H1 (cell line): ENCODE measurements at regions not wholly inside any gene's neighbourhood (a gene's known extent, or its start where the extent isn't known, plus 50 kb on each side); places are given as distances from the start of the nearest gene placed in this dataset.

ENCODE experiments used
- CTCF ChIA-PET: fragments of 300-600 bp; sonication (Branson Sonifier 250); formaldehyde crosslinking; loops from one replicate; lab custom pipeline; 2021; ENCODE audit not compliant: partially characterized antibody; lab: Charles Lee
- POLR2A ChIA-PET: fragments of 300-600 bp; sonication (Branson Sonifier 250); formaldehyde crosslinking; loops from one replicate; lab custom pipeline; 2021; ENCODE audit warnings: inconsistent platforms; ENCODE audit not compliant: partially characterized antibody; lab: Charles Lee
- DNase-seq, 2 experiments: peaks; one replicate each; pipeline versions ENCODE4 v3.0.0 to v3.0.0-alpha.2; 2010 to 2022; ENCODE audit warnings: low spot score in 2 of 2, low read depth in 1 of 2, mixed read lengths in 1 of 2
- FAIRE-seq: peaks from 2 replicates; lab custom pipeline; 2011; peaks lifted over from hg19 to GRCh38; lab: Jason Lieb, UNC
- H2AFZ ChIP-seq: 2 replicates; pipeline ENCODE4 v1.8.1; 2012; ENCODE audit warnings: low read length, inconsistent platforms
- H2AK5ac ChIP-seq: 2 replicates; pipeline ENCODE4 v1.6.1; 2013; ENCODE audit warnings: low read depth, low read length
- H2BK120ac ChIP-seq: replicated peaks from 2 replicates; pipeline ENCODE3; 2013; ENCODE audit warnings: low read depth, low read length, inconsistent platforms
- H2BK12ac ChIP-seq: 2 replicates; pipeline ENCODE4 v1.6.1; 2013; ENCODE audit warnings: low read depth, low read length
- H2BK15ac ChIP-seq: 2 replicates; pipeline ENCODE4 v1.6.1; 2013; ENCODE audit warnings: low read length
- H2BK20ac ChIP-seq: 2 replicates; pipeline ENCODE4 v1.6.1; 2013; ENCODE audit warnings: low read length
- H2BK5ac ChIP-seq: 2 replicates; pipeline ENCODE4 v1.6.1; 2013; ENCODE audit warnings: low read depth, low read length
- H3K14ac ChIP-seq: 2 replicates; pipeline ENCODE4 v1.6.1; 2013; ENCODE audit warnings: inconsistent platforms; ENCODE audit not compliant: insufficient read length
- H3K18ac ChIP-seq: 2 replicates; pipeline ENCODE4 v1.6.1; 2013; ENCODE audit warnings: low read length; ENCODE audit errors: extremely low read depth
- H3K23ac ChIP-seq: 2 replicates; pipeline ENCODE4 v1.6.1; 2013; ENCODE audit warnings: inconsistent platforms; ENCODE audit not compliant: insufficient read length
- H3K23me2 ChIP-seq: 2 replicates; pipeline ENCODE4 v1.6.1; 2013; ENCODE audit warnings: low read depth, low read length
- H3K27ac ChIP-seq: 2 replicates; pipeline ENCODE4 v1.6.1; 2011; ENCODE audit warnings: low read depth, low read length, inconsistent platforms
- H3K27me3 ChIP-seq, 4 experiments: replicated peaks in 1 of 4; 1 replicate in 1 of 4; 2 replicates in 3 of 4; pipeline versions ENCODE4 v1.6.1 to v1.8.1; 2011 to 2013; ENCODE audit warnings: low read length in 3 of 4, mild to moderate bottlenecking in 3 of 4, inconsistent platforms in 2 of 4, mixed read lengths in 2 of 4, moderate library complexity in 1 of 4; ENCODE audit not compliant: control insufficient read depth in 3 of 4, insufficient read depth in 3 of 4; ENCODE audit errors: extremely low read depth in 1 of 4
- H3K36me3 ChIP-seq, 4 experiments: 2 replicates each; pipeline versions ENCODE4 v1.6.1 to v1.8.1; 2011 to 2013; ENCODE audit warnings: mild to moderate bottlenecking in 4 of 4, low read length in 3 of 4, moderate library complexity in 2 of 4, control low read depth in 1 of 4, inconsistent platforms in 1 of 4; ENCODE audit not compliant: insufficient read depth in 4 of 4, control insufficient read depth in 2 of 4
- H3K4ac ChIP-seq: replicated peaks from 2 replicates; pipeline ENCODE3; 2013; ENCODE audit warnings: low read length, low read depth, mixed read lengths, inconsistent platforms; ENCODE audit not compliant: insufficient read length
- H3K4me1 ChIP-seq, 4 experiments: replicated peaks in 1 of 4; 1 replicate in 1 of 4; 2 replicates in 3 of 4; pipeline versions ENCODE4 v1.6.1 to v1.8.1; 2011 to 2013; ENCODE audit warnings: low read length in 3 of 4, inconsistent platforms in 2 of 4, mixed read lengths in 1 of 4; ENCODE audit not compliant: insufficient read depth in 4 of 4, control insufficient read depth in 3 of 4
- H3K4me2 ChIP-seq, 2 experiments: 2 replicates each; pipeline versions ENCODE4 v1.6.1 to v1.8.1; 2011 to 2013; ENCODE audit warnings: low read depth in 2 of 2, low read length in 2 of 2, control low read depth in 1 of 2, inconsistent platforms in 1 of 2, mild to moderate bottlenecking in 1 of 2; ENCODE audit not compliant: insufficient read depth in 1 of 2
- H3K4me3 ChIP-seq, 4 experiments: fragments of 200-600, 300-600 bp in 1 of 4; sonication (generic), shearing (Covaris generic), sonication (Bioruptor Twin) in 1 of 4; 2 replicates each; pipeline versions ENCODE4 v1.5.1 to v1.8.1; 2011 to 2016; ENCODE audit warnings: low read length in 4 of 4, low read depth in 3 of 4, control low read depth in 2 of 4, inconsistent platforms in 2 of 4, mild to moderate bottlenecking in 2 of 4, mixed read lengths in 1 of 4, moderate library complexity in 1 of 4; ENCODE audit not compliant: insufficient read depth in 2 of 4; ENCODE audit errors: extremely low read depth in 1 of 4
- H3K56ac ChIP-seq: replicated peaks from 2 replicates; pipeline ENCODE3; 2013; ENCODE audit warnings: low read depth, mild to moderate bottlenecking, mixed read lengths, low read length, inconsistent platforms; ENCODE audit not compliant: insufficient read length
- H3K79me1 ChIP-seq: 2 replicates; pipeline ENCODE4 v1.6.1; 2013; ENCODE audit warnings: low read depth, low read length, control low read depth
- H3K79me2 ChIP-seq, 2 experiments: 2 replicates each; pipeline versions ENCODE4 v1.6.1 to v1.8.1; 2012 to 2013; ENCODE audit warnings: low read length in 2 of 2, mild to moderate bottlenecking in 2 of 2, inconsistent platforms in 1 of 2; ENCODE audit not compliant: insufficient read depth in 2 of 2, control insufficient read depth in 1 of 2
- H3K9ac ChIP-seq, 4 experiments: replicated peaks in 1 of 4; 1 replicate in 1 of 4; 2 replicates in 3 of 4; pipeline versions ENCODE4 v1.6.1 to v1.8.1; 2011 to 2013; ENCODE audit warnings: low read depth in 3 of 4, low read length in 3 of 4, control low read depth in 2 of 4, mild to moderate bottlenecking in 2 of 4, moderate library complexity in 2 of 4, inconsistent platforms in 1 of 4; ENCODE audit errors: extremely low read depth in 1 of 4
- H3K9me3 ChIP-seq, 2 experiments: 2 replicates each; pipeline versions ENCODE4 v1.6.1 to v1.8.1; 2012 to 2013; ENCODE audit warnings: mild to moderate bottlenecking in 2 of 2, moderate library complexity in 2 of 2, control low read depth in 1 of 2, inconsistent platforms in 1 of 2, low read depth in 1 of 2, low read length in 1 of 2, mixed read lengths in 1 of 2; ENCODE audit not compliant: insufficient read depth in 2 of 2
- H4K20me1 ChIP-seq, 2 experiments: replicated peaks in 1 of 2; 2 replicates each; pipeline versions ENCODE3 to v1.8.1; 2011 to 2013; ENCODE audit warnings: inconsistent platforms in 2 of 2, low read length in 2 of 2, mild to moderate bottlenecking in 1 of 2; ENCODE audit not compliant: insufficient read depth in 2 of 2, control insufficient read depth in 1 of 2
- H4K5ac ChIP-seq: 2 replicates; pipeline ENCODE4 v1.6.1; 2013; ENCODE audit warnings: low read length, low read depth, mixed read lengths, inconsistent platforms; ENCODE audit not compliant: insufficient read length
- H4K8ac ChIP-seq: 2 replicates; pipeline ENCODE4 v1.8.0; 2013; ENCODE audit warnings: mild to moderate bottlenecking, moderate library complexity, low read length, inconsistent platforms; ENCODE audit not compliant: insufficient read depth; ENCODE audit errors: extremely low read depth
- H4K91ac ChIP-seq: replicated peaks from 2 replicates; pipeline ENCODE3; 2013; ENCODE audit warnings: low read length, mixed read lengths, inconsistent platforms; ENCODE audit not compliant: insufficient read length
- CREB1 ChIP-seq: IDR thresholded peaks from 2 replicates; pipeline ENCODE4 v1.6.1; 2012; ENCODE audit warnings: inconsistent platforms
- EZH2 ChIP-seq: fragments of 200-600 bp; sonication (generic); IDR thresholded peaks from 2 replicates; pipeline ENCODE4 v1.7.1; 2012; ENCODE audit warnings: low read depth, mild to moderate bottlenecking, moderate library complexity, low read length, inconsistent platforms; ENCODE audit not compliant: severe bottlenecking
- HDAC6 ChIP-seq: IDR thresholded peaks from one replicate; pipeline ENCODE4 v1.7.1; 2012; ENCODE audit warnings: low read depth, mild to moderate bottlenecking, inconsistent platforms, low read length, moderate library complexity
- POLR2AphosphoS5 ChIP-seq: IDR thresholded peaks from 2 replicates; pipeline ENCODE4 v1.6.1; 2011; ENCODE audit warnings: low read depth, low read length
- RAD21 ChIP-seq, 2 experiments: IDR thresholded peaks in 1 of 2; conservative IDR thresholded peaks in 1 of 2; 2 replicates each; pipeline ENCODE4 v1.6.1; 2011; ENCODE audit warnings: low read depth in 2 of 2, low read length in 2 of 2, improper control_type of control experiment in 1 of 2, inconsistent platforms in 1 of 2, mild to moderate bottlenecking in 1 of 2, moderate library complexity in 1 of 2
- RFX5 ChIP-seq: IDR thresholded peaks from 2 replicates; pipeline ENCODE4 v1.6.1; 2011; ENCODE audit warnings: low read depth, low read length, improper control_type of control experiment, borderline replicate concordance
- RXRA ChIP-seq: IDR thresholded peaks from 2 replicates; pipeline ENCODE4 v1.6.1; 2011; ENCODE audit warnings: low read depth, mild to moderate bottlenecking, low read length, moderate library complexity; ENCODE audit not compliant: insufficient read depth
- SAP30 ChIP-seq: fragments of 300-600 bp; sonication (generic); IDR thresholded peaks from 2 replicates; pipeline ENCODE4 v1.7.1; 2012; ENCODE audit warnings: low read length, moderate library complexity, mild to moderate bottlenecking, inconsistent platforms; ENCODE audit not compliant: insufficient read depth, insufficient replicate concordance
- TCF12 ChIP-seq: IDR thresholded peaks from 2 replicates; pipeline ENCODE4 v1.6.1; 2011; ENCODE audit warnings: low read depth, mild to moderate bottlenecking, low read length
- TEAD4 ChIP-seq: IDR thresholded peaks from 2 replicates; pipeline ENCODE4 v1.6.1; 2012; ENCODE audit warnings: low read depth, low read length, inconsistent platforms, mixed read lengths
- USF2 ChIP-seq: IDR thresholded peaks from 2 replicates; pipeline ENCODE4 v1.6.1; 2011; ENCODE audit warnings: low read length, improper control_type of control experiment
- ZNF274 ChIP-seq: IDR thresholded peaks from 2 replicates; pipeline ENCODE4 v1.7.0; 2012; ENCODE audit warnings: low read length, borderline replicate concordance; ENCODE audit errors: extremely low read depth
- WGBS, 2 experiments: shearing (Covaris generic) in 1 of 2; methylation state at CpG; one replicate each; pipeline versions ENCODE4 v1.1.6 to v1.1.7; 2013 to 2015; ENCODE audit warnings: low lambda C conversion rate in 2 of 2, mixed read lengths in 2 of 2, inconsistent platforms in 1 of 2, low coverage in 1 of 2, missing lambda C conversion rate in 1 of 2; ENCODE audit not compliant: insufficient replicate concordance in 2 of 2, insufficient coverage in 1 of 2, insufficient read length in 1 of 2; ENCODE audit errors: extremely low coverage in 1 of 2, missing lambda C conversion rate in 1 of 2; 5-methylcytosine and 5-hydroxymethylcytosine counted together

DNA sequence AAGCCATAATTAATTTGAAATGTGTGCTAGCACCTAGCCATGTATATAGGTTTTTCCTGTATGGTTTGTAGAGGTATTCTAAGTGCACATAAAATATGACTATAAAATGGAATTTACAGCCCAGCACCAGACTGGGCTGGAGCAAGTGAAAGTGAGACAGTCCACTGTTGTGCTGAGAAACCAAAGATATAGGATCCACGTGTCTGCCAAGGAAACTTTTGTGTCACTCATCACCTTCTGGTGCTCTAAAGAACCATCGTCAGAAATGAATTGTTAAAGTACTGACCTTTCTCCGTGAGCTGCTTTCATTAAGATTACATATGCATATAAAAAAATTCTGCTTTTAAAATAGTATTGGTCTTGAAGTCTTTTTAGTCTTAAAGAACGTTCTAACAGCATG, 141.0 kb upstream of the ZC3H11B start:
- H3K9me3 ChIP-seq: no peaks in the 10 kb centered on the region
- no peak overlapping the region for H4K8ac ChIP-seq
- no peak overlapping the region for H2AFZ ChIP-seq
- FAIRE-seq: no peak
- no peak overlapping the region for H3K9ac ChIP-seq
- H3K27ac ChIP-seq: no peak overlapping the region
- no peak overlapping the region for H3K4me2 ChIP-seq
- ChIA-PET CTCF (interaction anchor here (0.6 kb wide), 1 partner anchor 84 kb away, joined by 3 read pairs; no protein-coding TSS in a partner anchor), POLR2A (no interaction called here)
- peaks cover 2% of the 10 kb centered on the region; the same call in 1 of the 2 replicates for H3K23me2 ChIP-seq
- H3K79me1 ChIP-seq: no peaks in the 10 kb centered on the region
- H2BK5ac ChIP-seq: no peak overlapping the region
- H4K20me1 ChIP-seq: no peaks in the 10 kb centered on the region
- no peaks in the 10 kb centered on the region for H3K79me2 ChIP-seq
- H3K14ac ChIP-seq: no peak overlapping the region
- H3K4me1 ChIP-seq: no peaks in the 10 kb centered on the region
- no peak overlapping the region for H3K56ac ChIP-seq
- no peak for DNase-seq
- no peak overlapping the region for H2BK20ac ChIP-seq
- no peak overlapping the region for H4K5ac ChIP-seq
- WGBS, 2 experiments: 91% methylated on average over 4 of the region's 4 CpGs; no CpG with 5 or more reads in 1 of the 2 experiments
- H3K4me3 ChIP-seq: no peak overlapping the region
- no peaks in the 10 kb centered on the region for H3K27me3 ChIP-seq
- no peak overlapping the region for H2AK5ac ChIP-seq
- no peak overlapping the region for H2BK120ac ChIP-seq
- H3K18ac ChIP-seq: no peak overlapping the region
- H2BK15ac ChIP-seq: no peak overlapping the region
- no peak overlapping the region for H3K23ac ChIP-seq
- H3K4ac ChIP-seq: no peak overlapping the region
- H3K36me3 ChIP-seq: no peaks in the 10 kb centered on the region
- no peak overlapping the region for H4K91ac ChIP-seq
- no peak overlapping the region for H2BK12ac ChIP-seq
- TF ChIP-seq USF2 (no peak), TCF12 (no peak), RXRA (no peak), ZNF274 (no peak), POLR2AphosphoS5 (no peak), SAP30 (no peak), CREB1 (no peak), HDAC6 (no peak), RAD21 (IDR thresholded peaks at IDR 0.05 in 1 of 2, conservative IDR thresholded peaks at IDR 0.05 in 1 of 2; ENCODE audit: low read depth in 2 of 2, low read length in 2 of 2) (no peak), EZH2 (no peak), TEAD4 (no peak), RFX5 (no peak)
